Heart right ventricle (tissue), 16 donors: ENCODE measurements at regions not wholly inside any gene's neighbourhood (a gene's known extent, or its start where the extent isn't known, plus 50 kb on each side); places are given as distances from the start of the nearest gene placed in this dataset.
A peak's percentile ranks its signal among the peaks of the same experiment; 100 is the strongest.

Source experiments
- ATAC-seq, 8 donors: fragments of 200-7000 bp; cut with Tn5 transposase; one replicate each; pipeline ENCODE4 v1.9.1; 2020; ENCODE audit warnings: mild to moderate bottlenecking in 8 of 8, moderate library complexity in 8 of 8, moderate number of reproducible peaks in 1 of 8
- DNase-seq, 2 donors: peaks; one replicate each; pipeline ENCODE4 v3.0.0-alpha.2; 2020
- H3K27ac ChIP-seq, 10 donors: fragments of 200-600 bp; sonication (generic) in 2 of 10; one replicate each; pipeline versions ENCODE4 v1.5.0 to v1.8.0; 2020 to 2022; ENCODE audit warnings: mild to moderate bottlenecking in 3 of 10
- H3K27me3 ChIP-seq, 7 donors: fragments of 200-600 bp; one replicate each; pipeline ENCODE4 v1.8.0; 2021 to 2022; ENCODE audit warnings: mild to moderate bottlenecking in 2 of 7
- H3K36me3 ChIP-seq, 9 donors: fragments of 200-600 bp; sonication (generic) in 1 of 9; one replicate each; pipeline versions ENCODE4 v1.5.0 to v1.8.0; 2020 to 2022; ENCODE audit warnings: mild to moderate bottlenecking in 2 of 9
- H3K4me1 ChIP-seq, 9 donors: fragments of 200-600 bp; sonication (generic) in 1 of 9; one replicate each; pipeline versions ENCODE4 v1.5.0 to v1.8.0; 2020 to 2022; ENCODE audit warnings: mild to moderate bottlenecking in 4 of 9
- H3K4me3 ChIP-seq, 10 donors: fragments of 200-600 bp; sonication (generic) in 2 of 10; one replicate each; pipeline versions ENCODE4 v1.5.0 to v1.8.0; 2020 to 2022; ENCODE audit warnings: mild to moderate bottlenecking in 7 of 10, moderate library complexity in 2 of 10
- H3K9me3 ChIP-seq, 11 donors: fragments of 200-600 bp in 10 of 11; sonication (generic) in 2 of 11; one replicate each; pipeline versions ENCODE4 v1.5.0 to v1.8.0; 2013 to 2022; ENCODE audit warnings: mild to moderate bottlenecking in 2 of 11, control low read depth in 1 of 11, moderate library complexity in 1 of 11
- WGBS, 2 donors: extraction: QIAGEN DNeasy Blood & Tissue Kit; methylation state at CpG; one replicate each; pipeline ENCODE4 v1.1.7; 2013; ENCODE audit warnings: inconsistent platforms in 1 of 2; 5-methylcytosine and 5-hydroxymethylcytosine counted together
- intact Hi-C, 10 donors: fragments of 100-400 bp; cut with DNase I; formaldehyde crosslinking; loops; one replicate each; pipeline versions ENCODE4 v1.11.1 to v1.14.2; 2022
- TF ChIP-seq, protein P1 (sequence below), 9 donors: fragments of 200-600 bp; sonication (generic) in 2 of 9; IDR thresholded peaks; one replicate each; pipeline versions ENCODE4 v1.5.0 to v1.8.0; 2021 to 2022; ENCODE audit warnings: antibody characterized with exemption in 9 of 9, mild to moderate bottlenecking in 5 of 9, moderate library complexity in 1 of 9
- donor health status: Arrhythmogenic right ventricular cardiomyopathy.
- donor health status: ischemic (EF 13 %, LVEDD 7.1; RV severe dilation, severe dysfunction).
- donor health status: healthy with polysubstance abuse.
- donor health status: DM: no; HTN: yes; CAD: no.
- donor health status: DM: no; HTN: no; CAD: no.
- donor health status: ischemic (EF 25% LVEDD 6.9; RV normal size, moderate dysfunction).
- donor health status: ischemic (EF 25% LVEDD 5.7; RV mildly dilated, moderate dysfunction).
- donor health status: healthy.
- donor health status: DM: yes; HTN: yes; CAD: no.
- donor health status: Ischemic cardiomyopathy.
- donor health status: ischemic (EF 35%, LVEDD 5.7; RV mildly dilated, moderate dysfunction).
- donor health status: nonischemic (EF 11% LVEDD 7.7; RV severe dilation, severe dysfunction).
- donor health status: DM: yes; HTN: yes; CAD: no.
- donor health status: PGD.
- donor health status: ischemic (EF 29% LVEDD 5.4; RV normal size, mild dysfunction).
- donor health status: nonischemic (EF 23%, LVEDD 6.1; RV moderate dilation, normal function).

DNA sequence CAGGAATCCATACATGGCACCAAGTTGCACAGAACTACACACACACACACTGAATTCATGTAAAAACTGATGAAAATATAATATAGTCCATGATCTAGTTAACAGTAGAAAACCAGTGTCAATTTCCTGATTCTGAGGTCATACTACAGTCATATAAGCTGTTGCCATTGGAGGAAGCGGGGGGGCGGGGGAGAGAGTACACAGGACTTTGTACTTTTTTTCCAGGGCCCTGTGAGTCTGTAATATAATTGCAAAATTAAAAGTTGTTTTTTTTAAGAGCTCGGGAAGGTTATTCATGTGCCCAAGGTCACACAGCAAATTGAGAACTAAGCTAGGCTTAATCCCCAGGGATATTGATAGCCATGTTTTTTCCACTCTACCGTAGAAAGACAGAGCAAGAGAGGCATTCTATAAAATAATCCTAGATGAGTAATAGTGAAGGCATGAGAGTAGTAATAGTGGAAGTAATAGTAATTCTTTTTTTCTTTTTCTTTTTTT, 312.3 kb downstream of the MN1 start:
- no peaks in the 10 kb centered on the region for H3K36me3 ChIP-seq
- DNase-seq, result no peak
- peak in 1 of 8 donors; percentile 10 for ATAC-seq
- 50 to 55% methylated on average over 4 of the region's 4 CpGs for WGBS, 2 donors
- H3K27me3 ChIP-seq, result peaks cover 0 to 28% (median 0%) of the 10 kb centered on the region in 7 donors
- intact Hi-C loops, result no loop called here
- H3K4me3 ChIP-seq, result no peak overlapping the region
- peaks cover 0 to 12% (median 0%) of the 10 kb centered on the region in 11 donors for H3K9me3 ChIP-seq
- H3K27ac ChIP-seq, result no peak overlapping the region
- H3K4me1 ChIP-seq, result peaks cover 0 to 8% (median 0%) of the 10 kb centered on the region in 9 donors
- TF ChIP-seq, protein P1, sequence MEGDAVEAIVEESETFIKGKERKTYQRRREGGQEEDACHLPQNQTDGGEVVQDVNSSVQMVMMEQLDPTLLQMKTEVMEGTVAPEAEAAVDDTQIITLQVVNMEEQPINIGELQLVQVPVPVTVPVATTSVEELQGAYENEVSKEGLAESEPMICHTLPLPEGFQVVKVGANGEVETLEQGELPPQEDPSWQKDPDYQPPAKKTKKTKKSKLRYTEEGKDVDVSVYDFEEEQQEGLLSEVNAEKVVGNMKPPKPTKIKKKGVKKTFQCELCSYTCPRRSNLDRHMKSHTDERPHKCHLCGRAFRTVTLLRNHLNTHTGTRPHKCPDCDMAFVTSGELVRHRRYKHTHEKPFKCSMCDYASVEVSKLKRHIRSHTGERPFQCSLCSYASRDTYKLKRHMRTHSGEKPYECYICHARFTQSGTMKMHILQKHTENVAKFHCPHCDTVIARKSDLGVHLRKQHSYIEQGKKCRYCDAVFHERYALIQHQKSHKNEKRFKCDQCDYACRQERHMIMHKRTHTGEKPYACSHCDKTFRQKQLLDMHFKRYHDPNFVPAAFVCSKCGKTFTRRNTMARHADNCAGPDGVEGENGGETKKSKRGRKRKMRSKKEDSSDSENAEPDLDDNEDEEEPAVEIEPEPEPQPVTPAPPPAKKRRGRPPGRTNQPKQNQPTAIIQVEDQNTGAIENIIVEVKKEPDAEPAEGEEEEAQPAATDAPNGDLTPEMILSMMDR (IDR thresholded peaks at IDR 0.05), result no peak

DNA sequence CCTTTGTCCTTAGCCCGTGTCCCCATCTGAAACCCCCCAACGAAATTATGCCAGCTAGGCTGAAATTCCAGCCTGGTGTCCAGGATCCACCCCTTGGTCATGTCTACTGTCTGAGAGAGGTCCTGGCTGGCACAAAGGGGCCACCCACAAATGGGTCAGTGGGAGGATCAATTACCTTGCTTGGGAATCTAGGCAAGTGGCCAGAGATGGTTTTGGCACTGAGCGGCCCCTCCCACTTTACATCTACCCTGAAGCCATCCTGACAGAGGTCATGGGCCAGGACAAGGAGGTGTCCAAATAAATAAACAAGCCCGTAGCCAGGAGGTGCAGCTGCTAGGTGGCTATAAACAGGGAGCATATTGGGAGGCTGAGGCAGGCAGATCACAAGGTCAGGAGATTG, 311.5 kb downstream of the MN1 start:
- no peak overlapping the region for H3K27ac ChIP-seq

DNA sequence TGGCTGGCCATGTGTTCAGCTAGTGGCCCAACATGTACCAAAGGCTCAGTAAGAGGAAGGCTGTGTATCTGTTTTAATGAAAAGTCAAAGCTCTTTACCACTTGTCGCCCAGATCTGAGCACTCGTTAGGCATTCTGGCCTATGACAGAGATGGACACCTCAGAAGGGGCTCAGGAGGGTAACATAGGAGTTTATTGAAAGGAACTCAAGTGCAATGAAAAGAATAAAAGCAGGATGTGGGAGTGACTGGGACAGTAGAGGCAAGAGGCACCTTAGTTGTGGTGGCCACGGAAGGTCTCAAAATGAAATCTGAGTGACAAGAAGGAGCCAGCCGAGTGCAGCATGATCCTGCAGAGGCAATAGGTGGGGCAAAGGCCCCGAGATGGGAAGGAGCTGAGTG, 309.7 kb downstream of the MN1 start:
- DNase-seq, result no peak
- peaks cover 0 to 8% (median 0%) of the 10 kb centered on the region in 9 donors for H3K4me1 ChIP-seq
- no peak overlapping the region for H3K4me3 ChIP-seq
- no peak for ATAC-seq
- TF ChIP-seq, protein P1 (IDR thresholded peaks at IDR 0.05), result no peak
- intact Hi-C loops, result no loop called here
- WGBS, 2 donors, result 91 to 93% methylated on average over 5 of the region's 5 CpGs
- H3K27ac ChIP-seq, result no peak overlapping the region
- H3K27me3 ChIP-seq, result peaks cover 0 to 11% (median 0%) of the 10 kb centered on the region in 7 donors
- no peaks in the 10 kb centered on the region for H3K36me3 ChIP-seq
- H3K9me3 ChIP-seq, result peaks cover 0 to 12% (median 0%) of the 10 kb centered on the region in 11 donors

More for the DNA sequence above, 311.5 kb downstream of the MN1 start:
- H3K9me3 ChIP-seq, result peaks cover 0 to 12% (median 0%) of the 10 kb centered on the region in 11 donors
- DNase-seq (no peak), ATAC-seq (no peak)
- peaks cover 0 to 8% (median 0%) of the 10 kb centered on the region in 9 donors for H3K4me1 ChIP-seq
- no peak overlapping the region for H3K4me3 ChIP-seq
- TF ChIP-seq, protein P1 (IDR thresholded peaks at IDR 0.05), result no peak
- intact Hi-C loops, result no loop called here
- WGBS, 2 donors, result 92 to 99% methylated on average over 4 of the region's 4 CpGs
- H3K36me3 ChIP-seq, result no peaks in the 10 kb centered on the region
- peaks cover 0 to 24% (median 0%) of the 10 kb centered on the region in 7 donors for H3K27me3 ChIP-seq

DNA sequence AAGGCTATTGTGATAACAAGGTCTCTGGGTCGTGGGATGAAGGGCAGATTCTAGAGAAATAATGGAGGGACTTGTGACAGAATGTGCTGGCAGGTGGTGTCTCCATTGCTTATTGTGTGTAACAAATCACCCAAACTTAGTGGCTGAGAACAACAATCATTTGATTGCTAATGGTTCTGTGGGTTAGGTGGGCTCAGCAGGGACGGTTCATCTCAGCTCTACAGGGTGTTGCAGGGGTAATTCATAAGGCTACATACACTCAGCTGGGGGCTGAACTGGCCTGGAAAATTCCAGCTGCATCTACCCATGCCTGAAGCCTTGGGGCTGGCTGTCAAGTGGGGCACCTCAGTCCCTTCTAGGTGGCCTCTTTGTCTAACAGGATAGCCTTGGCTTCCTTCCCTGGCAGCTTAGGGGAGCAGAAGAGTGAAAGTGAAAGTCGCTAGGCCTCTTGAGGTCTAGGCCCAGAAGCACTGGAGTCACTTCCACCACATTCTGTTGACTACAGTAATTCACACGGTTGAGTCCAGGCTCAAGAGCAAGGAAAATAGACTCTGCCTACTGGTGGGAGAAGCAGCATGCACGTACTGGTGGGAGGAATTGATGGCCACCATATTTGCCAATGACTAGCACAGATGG, 308.9 kb downstream of the MN1 start:
- DNase-seq (no peak), ATAC-seq (no peak)
- TF ChIP-seq, protein P1 (IDR thresholded peaks at IDR 0.05), result no peak
- H3K27ac ChIP-seq, result no peak overlapping the region
- H3K36me3 ChIP-seq, result no peaks in the 10 kb centered on the region
- H3K4me1 ChIP-seq, result peaks cover 0 to 8% (median 0%) of the 10 kb centered on the region in 9 donors
- H3K4me3 ChIP-seq, result no peak overlapping the region
- 79 to 82% methylated on average over 5 of the region's 5 CpGs for WGBS, 2 donors
- intact Hi-C loops, result no loop called here
- H3K27me3 ChIP-seq, result peaks cover 0 to 11% (median 0%) of the 10 kb centered on the region in 7 donors
- H3K9me3 ChIP-seq, result peaks cover 0 to 12% (median 0%) of the 10 kb centered on the region in 11 donors
